Effector CD8-positive, alpha-beta T cell (primary cell): ENCODE measurements at regions not wholly inside any gene's neighbourhood (a gene's known extent, or its start where the extent isn't known, plus 50 kb on each side); places are given as distances from the start of the nearest gene placed in this dataset.

ENCODE experiments used
- DNase-seq: peaks from one replicate; lab custom pipeline; 2025; lab: John Stamatoyannopoulos, UW

GRCh38 chr12:98060411-98060810 is 455.0 kb upstream of the TMPO start:
- DNase-seq, result no peak

- DNase-seq, result no peak
Measured at GRCh38 chr12:98062464-98063245, 452.7 kb upstream of the TMPO start.

- DNase-seq, result no peak
Measured at GRCh38 chr12:98064501-98064900, 450.9 kb upstream of the TMPO start.

- no peak for DNase-seq
Measured at GRCh38 chr12:98067795-98068194, 447.6 kb upstream of the TMPO start.

GRCh38 chr12:98073610-98074009 is 441.8 kb upstream of the TMPO start:
- no peak for DNase-seq

GRCh38 chr12:98074286-98074685 is 441.1 kb upstream of the TMPO start:
- no peak for DNase-seq

- DNase-seq, result no peak
Measured at GRCh38 chr12:98084391-98084790, 431.0 kb upstream of the TMPO start.

- DNase-seq, result no peak
Measured at GRCh38 chr12:98085046-98085755, 430.2 kb upstream of the TMPO start.

GRCh38 chr12:98090731-98091130 is 424.7 kb upstream of the TMPO start:
- no peak for DNase-seq

GRCh38 chr12:98096436-98096835 is 419.0 kb upstream of the TMPO start:
- DNase-seq, result no peak

- DNase-seq, result no peak
Measured at GRCh38 chr12:98106031-98106683, 409.2 kb upstream of the TMPO start.

- no peak for DNase-seq
Measured at GRCh38 chr12:98109266-98109665, 406.1 kb upstream of the TMPO start.

- no peak for DNase-seq
Measured at GRCh38 chr12:98110536-98110935, 404.9 kb upstream of the TMPO start.

GRCh38 chr12:98113548-98113947 is 401.8 kb upstream of the TMPO start:
- no peak for DNase-seq

GRCh38 chr12:98121963-98122362 is 393.4 kb upstream of the TMPO start:
- no peak for DNase-seq

GRCh38 chr12:98123021-98123461 is 392.3 kb upstream of the TMPO start:
- DNase-seq, result no peak

- DNase-seq, result no peak
Measured at GRCh38 chr12:98126637-98127335, 388.6 kb upstream of the TMPO start.

GRCh38 chr12:98127336-98127679 is 388.1 kb upstream of the TMPO start:
- no peak for DNase-seq

GRCh38 chr12:98127854-98128253 is 387.5 kb upstream of the TMPO start:
- no peak for DNase-seq

GRCh38 chr12:98136544-98136943 is 378.8 kb upstream of the TMPO start:
- no peak for DNase-seq

GRCh38 chr12:98137278-98137677 is 378.1 kb upstream of the TMPO start:
- no peak for DNase-seq

- no peak for DNase-seq
Measured at GRCh38 chr12:98144953-98145352, 370.4 kb upstream of the TMPO start.
